Adrenal gland (tissue), 9 donors: ENCODE measurements at regions not wholly inside any gene's neighbourhood (a gene's known extent, or its start where the extent isn't known, plus 50 kb on each side); places are given as distances from the start of the nearest gene placed in this dataset.

Experiments used
- DNase-seq, 7 donors: peaks; one replicate each; pipeline ENCODE4 v3.0.0-alpha.2; 2019 to 2020
- H3K27ac ChIP-seq, 5 donors: fragments of 200-600 bp; sonication (generic) in 4 of 5; 1 replicate in 3 of 5; 2 replicates in 2 of 5; pipeline versions ENCODE4 v1.5.1 to v1.8.0; 2016 to 2020; ENCODE audit warnings: mild to moderate bottlenecking in 1 of 5
- H3K27me3 ChIP-seq: fragments of 200-600 bp; 2 replicates; pipeline ENCODE4 v1.8.0; 2021
- H3K36me3 ChIP-seq, 2 donors: fragments of 200-600 bp; replicated peaks in 1 of 2; 1 replicate in 1 of 2; 2 replicates in 1 of 2; pipeline versions ENCODE4 v1.5.1 to v1.8.0; 2018 to 2022
- H3K4me1 ChIP-seq, 2 donors: fragments of 200-600 bp; replicated peaks in 1 of 2; 1 replicate in 1 of 2; 2 replicates in 1 of 2; pipeline versions ENCODE4 v1.5.1 to v1.8.0; 2018 to 2021
- H3K4me3 ChIP-seq, 4 donors: fragments of 200-600 bp; sonication (generic) in 3 of 4; one replicate each; pipeline ENCODE4 v1.5.1; 2016 to 2018
- H3K9me3 ChIP-seq, 3 donors: fragments of 200-600 bp; sonication (generic) in 1 of 3; replicated peaks in 1 of 3; 1 replicate in 2 of 3; 2 replicates in 1 of 3; pipeline versions ENCODE4 v1.5.1 to v1.8.0; 2016 to 2021
- POLR2A ChIP-seq, 2 donors: fragments of 450-650 bp; IDR thresholded peaks; one replicate each; pipeline ENCODE4 v1.6.1; 2017; ENCODE audit warnings: antibody characterized with exemption in 2 of 2, mild to moderate bottlenecking in 2 of 2, moderate library complexity in 1 of 2
- WGBS, 4 donors: extraction: QIAGEN DNeasy Blood & Tissue Kit in 2 of 4; methylation state at CpG; one replicate each; pipeline versions ENCODE4 v1.1.5 to v1.1.7; 2013 to 2017; 5-methylcytosine and 5-hydroxymethylcytosine counted together
- intact Hi-C, 2 donors: fragments of 100-400 bp; cut with DNase I; formaldehyde crosslinking; loops; one replicate each; pipeline versions ENCODE4 v1.14.1 to v1.15.0; 2022 to 2023
- TF ChIP-seq, protein P1 (sequence below), 6 experiments: fragments of 450-650 bp in 4 of 6; fragments of 200-600 bp in 2 of 6; sonication (generic) in 1 of 6; IDR thresholded peaks; 1 replicate in 5 of 6; 2 replicates in 1 of 6; pipeline versions ENCODE4 v1.5.1 to v1.8.0; 2016 to 2021; ENCODE audit warnings: antibody characterized with exemption in 6 of 6, mild to moderate bottlenecking in 2 of 6, moderate library complexity in 1 of 6
- donor health status: healthy with polysubstance abuse.
- donor health status: Bipolar disorder and iron deficiency.
- donor health status: DM: yes; HTN: yes; CAD: no.
- donor health status: DM: no; HTN: no; CAD: no.
- donor health status: DM: no; HTN: no; CAD: no.

DNA sequence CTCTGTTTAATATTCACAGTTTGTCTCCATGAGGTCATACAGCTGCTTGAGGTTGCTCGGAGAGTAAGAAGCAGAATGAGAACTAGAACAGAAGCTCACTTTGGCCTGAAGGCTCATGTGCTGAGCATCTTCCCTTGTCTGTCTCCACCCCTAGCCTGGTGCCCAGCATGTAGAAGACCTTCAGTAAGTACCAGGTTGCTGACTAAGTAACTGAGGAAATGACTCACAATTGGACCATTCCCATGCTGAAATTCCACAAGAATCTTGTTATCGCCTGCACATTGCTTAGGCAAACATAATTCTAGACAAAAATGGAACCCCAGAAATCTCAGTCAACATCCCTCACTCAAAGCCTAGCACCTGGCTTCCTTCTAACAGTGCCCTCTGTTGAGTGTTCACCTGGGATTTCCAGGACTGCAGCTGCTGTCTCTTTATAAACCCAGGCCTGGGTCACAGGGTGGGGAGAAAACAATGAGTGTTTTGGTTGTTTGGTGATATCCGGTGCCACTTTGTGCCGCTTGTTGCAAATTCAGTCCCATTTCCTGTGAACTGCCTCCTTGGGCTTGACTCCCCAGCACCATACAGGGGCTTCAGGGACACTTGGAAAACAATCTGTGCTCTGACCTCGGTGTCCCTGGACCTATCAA, 406.8 kb downstream of the ETS1 start:
- intact Hi-C loops: no loop called here
- 74 to 79% (median 77%) methylated on average over 4 to 5 of the region's 5 CpGs for WGBS, 4 donors
- no peak for TF ChIP-seq POLR2A (IDR thresholded peaks at IDR 0.05)
- TF ChIP-seq, protein P1, sequence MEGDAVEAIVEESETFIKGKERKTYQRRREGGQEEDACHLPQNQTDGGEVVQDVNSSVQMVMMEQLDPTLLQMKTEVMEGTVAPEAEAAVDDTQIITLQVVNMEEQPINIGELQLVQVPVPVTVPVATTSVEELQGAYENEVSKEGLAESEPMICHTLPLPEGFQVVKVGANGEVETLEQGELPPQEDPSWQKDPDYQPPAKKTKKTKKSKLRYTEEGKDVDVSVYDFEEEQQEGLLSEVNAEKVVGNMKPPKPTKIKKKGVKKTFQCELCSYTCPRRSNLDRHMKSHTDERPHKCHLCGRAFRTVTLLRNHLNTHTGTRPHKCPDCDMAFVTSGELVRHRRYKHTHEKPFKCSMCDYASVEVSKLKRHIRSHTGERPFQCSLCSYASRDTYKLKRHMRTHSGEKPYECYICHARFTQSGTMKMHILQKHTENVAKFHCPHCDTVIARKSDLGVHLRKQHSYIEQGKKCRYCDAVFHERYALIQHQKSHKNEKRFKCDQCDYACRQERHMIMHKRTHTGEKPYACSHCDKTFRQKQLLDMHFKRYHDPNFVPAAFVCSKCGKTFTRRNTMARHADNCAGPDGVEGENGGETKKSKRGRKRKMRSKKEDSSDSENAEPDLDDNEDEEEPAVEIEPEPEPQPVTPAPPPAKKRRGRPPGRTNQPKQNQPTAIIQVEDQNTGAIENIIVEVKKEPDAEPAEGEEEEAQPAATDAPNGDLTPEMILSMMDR (IDR thresholded peaks at IDR 0.05): no peak
- H3K27ac ChIP-seq: no peak overlapping the region
- H3K4me3 ChIP-seq: no peak overlapping the region
- no peaks in the 10 kb centered on the region for H3K9me3 ChIP-seq
- no peak for DNase-seq
- no peaks in the 10 kb centered on the region for H3K27me3 ChIP-seq
- H3K36me3 ChIP-seq: no peaks in the 10 kb centered on the region
- no peaks in the 10 kb centered on the region for H3K4me1 ChIP-seq

DNA sequence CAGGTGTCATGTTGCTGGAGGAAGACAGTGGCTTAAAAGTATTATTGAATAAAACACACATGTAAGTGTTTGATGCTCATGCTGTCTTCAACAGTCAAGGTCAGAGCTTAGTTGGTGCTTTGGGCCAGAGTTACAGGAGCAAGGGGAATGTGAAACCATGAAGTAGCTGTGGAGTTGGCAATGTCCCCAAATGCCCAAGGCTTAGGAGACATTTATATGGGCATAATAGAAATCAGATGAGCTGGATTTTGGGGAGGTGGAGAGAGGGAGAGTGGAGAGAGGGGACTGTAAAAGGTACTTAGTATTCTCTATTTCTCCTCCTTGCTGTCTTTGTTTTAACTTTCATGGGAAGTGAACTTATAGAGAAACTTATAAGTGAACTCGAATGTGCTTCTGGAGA, 407.8 kb downstream of the ETS1 start:
- H3K27ac ChIP-seq: no peak overlapping the region
- no peak for DNase-seq
- no peaks in the 10 kb centered on the region for H3K36me3 ChIP-seq
- H3K4me1 ChIP-seq: no peaks in the 10 kb centered on the region
- H3K9me3 ChIP-seq: no peaks in the 10 kb centered on the region
- H3K4me3 ChIP-seq: no peak overlapping the region
- 61 to 86% (median 80%) methylated on average over 1 of the region's 1 CpG for WGBS, 4 donors
- TF ChIP-seq POLR2A (IDR thresholded peaks at IDR 0.05): no peak
- no peaks in the 10 kb centered on the region for H3K27me3 ChIP-seq
- intact Hi-C loops: loop anchor here in 1 of 2 donors (10.0 kb wide), 3 partner anchors 115 to 655 kb away; no protein-coding TSS in a partner anchor

DNA sequence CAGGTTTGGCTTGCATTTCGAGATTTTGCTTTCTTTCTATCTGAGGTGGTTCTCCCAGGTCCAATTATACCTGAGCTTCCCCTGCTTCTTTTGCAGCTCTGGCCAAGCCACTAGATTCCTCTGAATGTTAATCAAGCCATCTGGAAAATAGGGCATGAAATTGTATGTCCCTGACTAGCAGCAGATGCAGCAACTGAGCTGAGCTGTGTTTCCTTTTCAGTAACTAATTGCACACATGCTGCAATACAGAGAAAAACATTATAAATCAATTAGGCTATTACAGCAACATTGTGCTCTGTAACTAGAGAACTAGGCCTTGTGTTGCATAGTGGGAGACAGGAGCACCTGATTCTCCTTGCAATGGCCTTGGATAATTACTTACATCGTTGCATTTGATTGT, 408.3 kb downstream of the ETS1 start:
- Histone ChIP-seq H3K4me1 (no peaks in the 10 kb centered on the region), H3K36me3 (no peaks in the 10 kb centered on the region), H3K9me3 (no peaks in the 10 kb centered on the region), H3K4me3 (no peak overlapping the region), H3K27ac (no peak overlapping the region), H3K27me3 (no peaks in the 10 kb centered on the region)
- DNase-seq: no peak
- 63 to 78% (median 64%) methylated on average over 2 of the region's 2 CpGs for WGBS, 4 donors
- TF ChIP-seq, protein P1 (IDR thresholded peaks at IDR 0.05): no peak
- TF ChIP-seq POLR2A (IDR thresholded peaks at IDR 0.05): no peak
- intact Hi-C loops: loop anchor here in 1 of 2 donors (10.0 kb wide), 3 partner anchors 116 to 656 kb away; no protein-coding TSS in a partner anchor

DNA sequence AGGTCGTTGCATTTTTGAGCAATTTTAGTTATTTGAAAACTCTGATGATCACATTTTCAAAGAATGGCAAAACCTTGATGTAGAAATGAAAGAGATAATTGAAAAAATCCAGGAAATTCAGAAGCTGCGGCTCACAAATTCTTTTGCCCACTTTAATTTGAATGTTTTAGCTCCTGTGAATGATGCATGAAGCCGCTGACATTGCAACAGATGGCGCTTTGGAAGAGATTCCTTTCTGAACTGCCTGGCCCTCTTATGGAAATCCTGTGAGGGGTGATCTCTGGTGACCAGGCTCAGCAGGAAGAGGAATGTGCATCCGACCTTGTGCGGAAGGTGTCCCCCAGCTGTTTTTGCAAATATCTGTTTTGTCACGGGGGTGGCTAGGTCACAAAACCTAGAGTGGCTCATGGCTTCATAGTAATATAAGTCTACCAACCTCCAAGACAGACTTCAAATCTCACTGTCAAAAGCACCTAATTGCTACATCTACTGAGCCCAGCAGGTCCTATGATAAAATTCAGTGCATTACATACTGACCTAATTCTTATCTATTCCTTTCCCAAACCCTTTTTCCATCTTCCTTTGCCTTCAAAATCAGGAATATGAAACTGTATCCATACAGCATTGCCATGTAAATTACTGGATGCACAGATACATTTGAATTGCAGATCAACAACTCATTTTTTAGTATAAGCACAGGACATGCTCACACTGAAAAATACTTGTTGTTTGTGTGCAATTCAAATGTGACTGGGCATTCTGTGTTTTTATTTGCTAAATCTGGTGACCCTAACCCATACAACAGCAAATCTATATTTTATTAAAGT, 412.7 kb downstream of the ETS1 start:
- WGBS, 4 donors: 54 to 74% (median 67%) methylated on average over 7 of the region's 7 CpGs
- H3K36me3 ChIP-seq: no peaks in the 10 kb centered on the region
- intact Hi-C loops: loop anchor here (5.0 to 10.0 kb wide), 5 partner anchors 118 to 660 kb away; no protein-coding TSS in a partner anchor
- DNase-seq: no peak
- TF ChIP-seq, protein P1 (IDR thresholded peaks at IDR 0.05): no peak
- TF ChIP-seq POLR2A (IDR thresholded peaks at IDR 0.05): no peak
- H3K9me3 ChIP-seq: no peaks in the 10 kb centered on the region
- no peak overlapping the region for H3K27ac ChIP-seq
- H3K4me3 ChIP-seq: no peak overlapping the region
- no peaks in the 10 kb centered on the region for H3K27me3 ChIP-seq
- no peaks in the 10 kb centered on the region for H3K4me1 ChIP-seq
